GM19463 (cell line): ENCODE measurements at regions not wholly inside any gene's neighbourhood (a gene's known extent, or its start where the extent isn't known, plus 50 kb on each side); places are given as distances from the start of the nearest gene placed in this dataset.

Experiments used
- ATAC-seq: cut with Tn5 transposase; IDR thresholded peaks from one replicate; pipeline ENCODE4 v1.9.1; 2021; ENCODE audit warnings: mild to moderate bottlenecking, moderate library complexity; ENCODE audit not compliant: unreplicated experiment

DNA sequence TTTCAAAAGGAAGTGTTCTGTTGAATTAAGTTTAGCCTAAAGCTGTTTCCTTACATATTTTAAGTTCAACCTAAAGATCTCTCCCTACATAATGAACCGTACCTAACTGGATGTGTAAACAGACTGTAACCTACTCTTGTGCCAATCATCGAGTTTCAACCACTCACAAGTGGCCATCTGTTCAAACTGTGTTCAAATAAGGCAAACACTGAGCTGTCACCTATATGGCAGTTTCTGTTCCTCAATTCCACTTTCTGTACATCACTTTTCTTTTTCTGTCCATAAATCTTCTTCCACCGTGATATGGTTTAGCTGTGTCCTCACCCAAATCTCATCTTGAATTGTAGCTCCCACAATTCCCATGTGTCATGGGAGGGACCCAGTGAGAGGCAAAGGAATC lies 428.6 kb downstream of the HACE1 start:
- ATAC-seq = peak; percentile 51

DNA sequence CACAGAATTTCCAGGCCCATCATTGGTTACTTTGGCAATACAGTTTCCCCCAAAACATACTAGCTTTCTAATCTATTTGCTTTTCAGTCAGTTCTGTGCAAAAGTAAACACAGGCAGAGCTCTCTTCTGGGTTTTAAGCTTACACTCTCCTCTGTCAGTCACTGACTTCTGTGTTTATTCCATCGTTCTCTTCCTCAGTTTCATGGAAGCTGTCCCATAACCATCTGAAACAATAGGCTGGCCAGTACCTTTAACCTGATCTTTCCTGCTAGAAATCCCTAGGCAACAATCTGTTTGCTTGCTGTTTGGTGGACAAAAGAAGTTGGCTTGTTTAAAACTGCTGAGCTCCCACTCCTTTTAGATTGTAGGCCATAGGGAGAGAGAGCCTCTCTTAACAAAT lies 431.5 kb downstream of the HACE1 start:
- ATAC-seq = no peak

DNA sequence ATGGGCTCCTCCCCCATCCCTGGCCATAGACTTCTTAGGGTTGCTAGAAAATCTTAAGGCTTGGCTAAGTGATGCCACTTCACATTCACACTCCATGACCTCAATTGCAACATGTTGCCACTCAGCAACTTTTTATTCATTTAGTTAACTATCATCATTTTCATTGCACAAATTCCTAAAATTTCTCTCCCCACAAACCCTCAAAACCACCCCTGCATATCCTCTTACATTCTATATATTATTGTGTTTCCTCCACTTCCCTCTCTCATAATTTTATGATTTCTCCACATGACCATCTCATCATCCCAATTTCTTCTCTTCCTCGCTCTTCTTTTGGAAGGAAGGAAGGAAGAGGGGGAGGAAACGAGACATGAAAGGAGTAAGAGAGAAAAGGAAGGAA lies 436.0 kb downstream of the HACE1 start:
- ATAC-seq = no peak

DNA sequence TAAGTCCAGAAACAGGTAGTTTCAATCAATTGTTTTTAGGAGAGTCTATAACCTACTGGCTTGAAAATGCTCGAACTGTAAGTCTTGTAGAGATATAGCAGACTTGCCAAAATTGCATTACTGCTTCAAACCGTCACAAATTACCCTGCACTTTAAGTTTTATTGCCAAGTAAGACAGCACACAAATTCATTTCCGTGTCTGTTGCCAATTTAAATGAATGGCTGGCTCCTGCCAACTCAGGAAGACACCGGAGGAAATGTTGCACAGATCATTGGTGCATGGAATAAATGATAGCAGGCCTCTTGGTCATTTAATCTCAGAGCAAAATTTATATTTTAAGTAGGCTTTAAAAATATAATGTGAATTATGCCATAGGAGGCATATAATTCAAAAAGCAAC lies 438.1 kb downstream of the HACE1 start:
- no peak for ATAC-seq

DNA sequence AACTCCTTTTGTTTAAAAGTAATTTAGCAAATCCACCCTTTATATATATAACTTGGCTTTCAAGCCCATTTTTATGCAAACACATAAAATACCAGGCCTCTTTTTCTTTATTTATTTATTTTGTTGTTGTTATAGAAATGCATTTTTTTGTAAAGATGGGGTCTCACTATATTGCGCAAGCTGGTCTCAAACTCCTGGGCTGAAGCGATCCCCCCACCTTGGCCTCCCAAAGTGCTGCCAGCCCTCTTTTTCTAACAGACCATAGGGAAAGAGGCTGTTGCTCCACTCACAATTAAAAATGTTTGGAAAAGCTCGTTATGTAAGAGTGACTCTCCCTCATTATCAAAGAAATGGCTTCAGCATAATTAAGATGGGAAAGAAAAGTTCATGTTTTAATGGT lies 440.9 kb downstream of the HACE1 start:
- no peak for ATAC-seq

DNA sequence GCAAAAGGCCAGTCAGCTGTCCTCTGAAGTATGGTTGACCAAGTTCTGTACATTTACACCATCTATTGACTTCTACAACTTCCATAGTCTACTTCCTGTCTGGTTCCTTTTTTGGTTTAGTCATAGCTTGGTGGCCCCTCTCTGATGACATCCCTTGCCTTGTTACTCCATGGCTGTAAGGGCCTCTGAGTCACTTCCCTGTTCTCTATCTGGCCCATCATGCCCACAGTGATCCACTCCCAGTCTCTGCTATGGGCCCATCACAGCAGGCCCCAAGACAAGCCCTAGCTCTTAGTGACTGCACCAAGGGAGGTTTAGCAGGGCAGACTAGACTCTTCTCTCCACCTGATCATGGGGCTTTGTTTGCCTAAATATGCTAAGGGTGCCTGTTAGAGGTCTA lies 441.6 kb downstream of the HACE1 start:
- ATAC-seq = no peak

DNA sequence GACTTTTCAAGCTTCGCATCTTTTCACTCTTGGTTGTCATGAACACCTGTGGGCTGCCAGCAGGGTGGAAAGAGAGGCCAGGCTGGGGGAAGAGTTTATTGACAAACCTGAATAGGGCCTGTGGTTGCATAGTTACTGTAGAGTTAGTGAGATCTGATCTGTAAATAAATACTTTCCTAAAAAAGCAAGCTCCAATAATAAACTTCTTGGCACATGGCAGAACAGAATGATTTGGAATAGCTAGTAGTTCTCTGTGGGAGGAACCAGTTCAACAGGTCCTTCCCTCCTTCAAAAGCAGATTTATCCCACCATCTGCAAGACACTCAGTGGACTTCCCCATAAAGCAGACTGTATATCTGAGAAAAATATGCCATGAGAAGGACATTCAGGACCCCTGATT lies 445.0 kb downstream of the HACE1 start:
- ATAC-seq = no peak

DNA sequence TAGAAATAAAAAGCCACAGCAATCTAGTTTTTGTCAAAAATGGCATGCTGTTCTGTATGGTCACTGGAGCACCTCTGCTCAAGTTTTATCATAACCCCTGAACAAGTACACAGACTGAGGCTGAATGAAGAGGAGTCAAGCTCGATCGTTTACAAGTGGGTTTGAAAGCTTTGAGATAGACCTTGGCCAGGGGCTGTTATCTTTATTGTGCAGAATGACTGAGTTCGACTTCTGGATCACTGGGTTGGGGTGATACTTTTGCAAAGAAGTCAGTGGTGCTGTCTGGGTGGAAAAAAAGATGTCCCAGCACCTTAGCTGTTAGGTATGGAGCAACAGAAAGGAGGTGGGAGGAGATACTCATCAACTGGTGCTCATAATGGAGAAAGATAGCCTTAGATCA lies 446.0 kb downstream of the HACE1 start:
- no peak for ATAC-seq

DNA sequence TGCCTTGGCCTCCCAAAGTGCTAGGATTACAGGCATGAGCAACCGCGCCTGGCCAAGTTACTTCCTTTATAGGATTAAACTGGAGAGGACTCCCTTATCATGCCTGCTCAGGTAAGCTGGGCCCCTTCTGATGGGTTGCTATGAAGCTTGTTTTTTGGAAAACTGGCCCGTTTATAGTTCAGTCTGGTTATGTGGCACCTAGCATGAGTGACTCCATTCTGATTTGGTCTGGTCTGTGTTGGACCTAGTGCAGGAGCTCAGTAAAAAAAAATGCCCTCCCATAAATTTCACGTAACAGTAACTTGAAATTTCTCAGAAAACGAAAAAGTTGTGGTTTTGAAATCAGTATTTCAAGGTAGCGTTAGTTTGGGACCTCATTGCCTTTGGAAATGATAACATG lies 448.4 kb downstream of the HACE1 start:
- no peak for ATAC-seq

DNA sequence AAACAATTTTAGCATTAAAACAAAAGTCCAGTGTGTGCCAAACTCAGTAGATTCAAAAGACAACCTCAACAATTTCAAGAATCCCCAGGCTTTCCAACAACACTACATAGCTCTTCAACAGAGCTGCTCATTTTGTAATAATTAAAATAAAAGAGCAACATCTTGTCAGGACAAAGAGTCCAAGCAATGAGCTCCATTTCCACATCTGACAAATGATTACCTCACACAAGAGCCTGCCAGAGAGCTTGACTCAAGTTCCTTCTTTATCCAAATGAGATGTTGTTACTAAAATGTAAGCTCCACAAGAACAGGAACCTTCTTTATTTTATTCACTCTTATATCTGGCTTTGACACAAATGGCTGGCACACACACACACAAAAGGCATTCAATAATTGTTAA lies 449.8 kb downstream of the HACE1 start:
- ATAC-seq = no peak

DNA sequence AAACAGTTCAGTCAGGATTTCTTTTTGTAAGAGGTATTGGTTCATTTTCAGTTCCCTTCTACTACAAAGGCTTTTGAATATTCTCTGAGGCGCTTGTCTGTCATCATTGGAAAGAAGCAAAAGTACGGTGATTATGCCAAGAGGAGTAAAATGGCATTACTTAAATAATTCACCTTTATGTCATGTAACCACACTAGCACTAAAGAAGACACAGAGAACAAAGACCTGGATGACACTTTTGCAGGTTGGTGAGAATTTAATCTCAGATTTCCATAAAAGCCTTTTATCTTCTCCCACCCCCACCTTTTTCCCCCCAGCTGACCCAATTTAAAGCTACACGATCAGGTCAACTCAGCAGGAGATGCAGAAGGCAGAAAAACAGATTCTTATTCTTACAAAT lies 451.8 kb downstream of the HACE1 start:
- ATAC-seq = no peak

DNA sequence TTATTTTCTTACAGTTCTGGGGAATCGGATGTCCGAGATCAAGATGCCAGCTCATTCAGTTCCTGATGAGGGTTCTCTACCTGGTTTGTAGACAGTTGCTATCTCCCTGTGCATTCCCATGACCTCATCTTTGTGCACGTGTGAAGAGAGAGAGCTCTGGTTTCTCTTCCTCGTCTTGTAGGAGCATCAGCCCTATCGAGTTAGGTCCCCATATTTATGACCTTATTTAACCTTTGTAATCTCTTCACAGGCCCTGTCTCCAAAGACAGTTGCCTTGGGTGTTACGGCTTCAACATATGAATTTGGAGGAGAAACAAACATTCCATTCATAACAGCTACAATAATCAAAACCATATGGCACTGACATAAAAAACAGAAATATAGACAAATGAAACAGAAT lies 455.3 kb downstream of the HACE1 start:
- peak; percentile 46 for ATAC-seq

DNA sequence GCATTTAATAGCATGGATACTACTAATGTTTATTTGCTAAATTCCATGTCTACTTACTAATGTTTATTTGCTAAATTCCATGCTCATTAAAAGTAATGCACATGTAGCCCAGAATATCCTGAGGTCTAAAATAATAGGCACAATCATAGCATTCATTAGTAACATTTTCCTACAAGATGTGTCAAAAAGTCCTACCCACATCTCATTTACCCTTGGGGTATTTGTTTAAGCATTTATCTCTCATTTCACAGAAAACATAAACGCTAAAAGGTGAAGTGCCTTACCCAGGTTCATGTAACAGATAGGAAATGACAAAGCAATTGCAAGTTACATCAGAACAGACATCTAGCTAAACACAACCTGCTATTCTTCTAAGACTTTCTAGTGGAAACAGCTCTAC lies 457.1 kb downstream of the HACE1 start:
- no peak for ATAC-seq

DNA sequence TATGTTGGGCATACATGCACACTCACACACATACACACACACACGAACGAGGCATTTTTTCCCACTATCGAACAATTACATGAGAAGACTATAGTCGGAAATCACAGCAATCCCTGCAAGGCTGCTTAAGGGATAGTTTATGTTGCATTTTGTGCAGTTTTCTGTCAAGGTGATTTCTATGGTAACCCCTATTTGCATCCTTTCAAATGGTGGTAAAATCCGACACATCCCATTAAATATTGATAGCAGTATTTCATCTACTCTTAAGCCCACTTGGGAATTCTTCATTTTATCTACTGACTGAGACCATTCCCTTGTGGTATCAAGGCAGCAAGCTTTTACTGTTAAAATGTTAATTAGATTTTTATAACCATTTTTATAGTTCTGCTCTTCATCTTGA lies 457.8 kb downstream of the HACE1 start:
- no peak for ATAC-seq

DNA sequence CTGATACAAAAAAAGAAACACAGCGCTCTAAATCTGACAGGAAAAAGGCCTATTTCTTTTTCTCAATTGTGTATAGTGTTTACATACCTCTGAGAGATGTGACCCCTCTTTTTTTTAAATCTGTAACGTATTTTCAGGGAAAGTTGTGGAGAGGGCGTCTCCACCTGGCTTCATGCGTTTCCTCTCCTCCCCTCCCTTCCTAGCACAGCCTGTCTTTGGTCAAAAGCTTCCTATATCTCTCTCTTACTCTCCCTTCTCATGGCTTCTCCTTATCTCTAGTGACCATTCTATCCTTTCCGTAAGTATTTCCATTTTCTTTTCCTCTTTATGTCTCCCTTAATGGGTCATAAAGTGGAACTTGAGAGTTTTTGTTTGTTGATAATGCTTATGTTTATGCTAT lies 458.9 kb downstream of the HACE1 start:
- no peak for ATAC-seq

DNA sequence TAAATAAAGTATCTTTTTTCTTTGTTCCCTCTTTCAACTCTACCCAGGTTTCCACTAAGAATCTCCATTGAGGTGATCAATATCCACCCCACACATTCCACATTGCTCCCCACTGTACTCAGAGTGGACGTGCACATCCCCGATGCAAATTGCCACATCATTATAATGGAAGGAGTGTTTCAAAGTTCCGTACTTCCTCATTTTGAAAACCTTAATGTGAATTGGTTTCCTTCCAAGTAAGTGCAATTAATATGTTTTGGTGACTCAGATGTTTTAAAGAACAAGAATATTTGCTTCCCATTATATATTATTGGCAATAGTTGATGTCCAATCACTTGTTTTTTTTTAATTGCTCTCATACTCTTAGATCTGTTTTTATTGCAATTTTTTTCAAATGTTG lies 463.6 kb downstream of the HACE1 start:
- ATAC-seq = no peak

DNA sequence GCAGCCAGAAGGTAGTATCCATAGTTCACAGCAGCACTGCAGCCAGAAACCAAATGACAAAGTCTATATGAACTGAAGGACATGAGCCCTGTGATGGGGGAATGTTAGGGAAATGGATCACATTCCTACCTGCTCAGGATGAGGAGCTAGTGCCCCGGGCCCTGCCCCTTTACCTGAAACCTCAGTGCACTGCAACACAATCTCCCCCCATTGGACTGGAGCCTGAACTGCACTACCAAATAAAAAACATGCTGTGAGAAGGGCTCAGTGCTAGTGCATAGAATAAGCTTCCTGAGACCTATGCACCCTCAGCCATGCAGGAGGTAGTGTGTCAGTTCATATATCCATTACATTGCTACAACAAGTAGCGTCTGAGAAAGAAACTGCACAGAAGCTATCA lies 477.8 kb downstream of the HACE1 start:
- no peak for ATAC-seq

DNA sequence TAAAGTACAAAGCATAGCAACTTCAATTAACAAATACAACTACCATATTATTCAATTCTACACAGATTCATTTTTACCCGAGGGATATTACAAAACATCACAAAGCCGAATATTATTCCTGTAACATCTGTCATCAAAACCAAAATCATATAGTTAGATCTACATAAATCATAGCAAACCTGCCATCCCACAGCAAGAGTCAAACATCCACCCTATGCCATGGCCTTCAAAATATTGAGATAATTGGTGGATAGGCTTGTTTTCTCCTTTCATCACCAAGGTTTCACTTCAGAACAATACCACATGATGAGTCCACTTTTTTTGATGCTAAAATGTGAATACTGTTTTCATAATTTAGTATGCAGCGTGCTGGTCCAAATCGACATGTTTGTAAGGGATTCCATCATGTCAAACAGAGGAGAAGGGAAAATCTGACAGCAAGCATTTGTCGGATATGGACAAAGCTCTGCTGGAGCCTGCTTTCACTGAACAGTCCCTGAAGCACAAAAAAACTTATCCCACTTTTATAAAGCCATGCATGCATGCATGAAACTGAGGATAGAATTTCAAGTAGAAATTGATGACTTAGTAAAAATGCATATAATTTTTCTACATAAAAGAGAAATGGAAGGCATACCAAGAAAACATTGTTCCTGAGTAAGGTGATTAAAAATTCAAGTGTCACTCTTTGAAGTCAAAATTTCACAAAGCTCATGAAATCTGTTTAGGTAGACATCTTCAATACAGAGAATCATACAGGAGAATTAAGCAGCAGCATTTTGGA lies 494.1 kb downstream of the HACE1 start:
- ATAC-seq = no peak

DNA sequence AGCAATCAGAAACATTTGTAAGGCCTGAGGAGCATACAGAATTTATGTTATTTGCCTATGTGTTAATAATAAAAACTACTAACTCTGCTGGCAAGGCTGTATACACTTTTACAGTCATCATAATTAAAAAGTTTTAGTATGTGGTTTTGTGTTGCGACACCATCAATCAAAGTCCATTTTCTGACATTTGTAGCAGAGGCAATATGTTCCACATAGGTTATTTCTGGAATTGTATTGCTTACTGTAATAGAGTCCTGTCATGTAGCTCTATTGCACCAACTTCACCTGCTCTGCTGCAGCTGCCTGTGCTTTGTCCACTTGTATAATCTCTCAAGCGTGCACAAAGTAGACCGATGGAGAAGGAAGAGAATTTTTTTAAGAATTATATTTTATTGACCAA lies 501.8 kb downstream of the HACE1 start:
- ATAC-seq = no peak

DNA sequence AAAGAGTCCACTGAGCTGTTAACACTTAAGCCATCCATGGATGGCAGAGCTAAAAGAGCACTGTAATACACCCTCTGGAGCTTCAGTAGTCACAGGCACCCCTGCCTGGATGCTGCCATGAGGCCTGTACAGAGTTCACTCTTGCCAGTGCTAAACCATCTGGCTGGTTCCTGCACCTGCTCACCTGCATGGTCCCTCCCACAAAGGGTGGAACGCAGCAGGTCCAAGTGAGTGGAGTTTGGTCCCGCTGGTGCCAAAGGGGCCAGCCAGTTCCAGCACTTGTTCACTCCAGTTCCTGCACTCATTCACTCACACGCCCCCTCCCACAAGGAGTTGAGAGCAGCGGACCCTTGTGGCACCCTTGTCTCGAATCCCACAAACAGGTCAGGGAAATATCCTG lies 503.5 kb downstream of the HACE1 start:
- ATAC-seq = no peak

DNA sequence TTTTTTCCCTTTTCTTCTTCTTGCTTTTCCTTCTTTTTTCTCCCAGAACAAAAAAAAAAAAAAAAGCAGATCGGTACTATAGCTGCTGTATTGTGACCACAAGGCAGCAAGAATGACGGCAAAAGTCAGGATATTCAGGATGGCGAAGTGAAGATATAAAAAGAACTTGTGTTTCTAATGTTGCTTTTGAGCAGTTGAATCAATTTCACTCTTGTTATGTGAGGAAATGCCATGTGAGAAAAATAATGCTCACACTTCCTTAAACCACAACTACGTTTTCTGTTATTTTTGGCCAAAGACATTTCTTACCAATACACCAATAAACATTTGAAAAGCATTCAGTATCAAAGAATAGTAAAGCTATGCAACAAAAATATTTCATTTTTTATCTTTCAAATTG lies 510.5 kb downstream of the HACE1 start:
- no peak for ATAC-seq

DNA sequence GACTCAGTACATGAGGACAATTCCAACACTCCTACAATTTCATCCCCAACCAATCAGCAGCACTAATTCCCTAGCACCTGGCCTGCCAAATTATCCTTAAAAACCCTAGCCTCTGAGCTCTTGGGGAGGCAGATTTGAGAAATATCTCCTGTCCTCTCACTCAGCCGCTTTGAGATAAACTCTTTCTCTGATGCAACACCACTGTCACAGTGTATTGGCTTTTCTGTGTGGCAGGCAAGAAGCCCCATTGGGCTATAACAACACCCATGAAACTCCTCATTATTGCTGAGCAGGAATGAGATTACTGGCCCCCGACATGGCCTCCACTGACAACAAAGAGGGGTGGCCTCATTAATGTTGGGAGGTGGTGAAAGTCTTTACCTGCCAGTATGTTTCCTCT lies 515.5 kb downstream of the HACE1 start:
- no peak for ATAC-seq

DNA sequence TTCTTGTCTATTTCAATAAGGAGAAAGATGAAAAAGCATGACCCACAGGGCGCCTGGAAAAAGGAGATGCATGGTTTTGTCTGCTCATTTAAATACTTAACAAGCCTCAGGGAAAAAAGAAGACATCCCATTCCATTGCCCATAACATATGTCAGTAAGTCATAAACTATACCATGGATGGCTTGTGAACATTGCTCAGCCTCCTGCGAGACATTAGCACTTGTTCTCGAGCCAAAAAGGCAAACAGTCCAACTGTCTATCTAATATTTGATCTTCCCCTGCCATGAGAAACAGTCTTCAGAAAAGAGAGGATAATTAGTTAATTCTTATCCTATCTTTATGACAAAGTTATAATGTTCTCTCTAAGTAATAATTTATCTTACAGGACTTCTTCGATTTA lies 527.4 kb downstream of the HACE1 start:
- no peak for ATAC-seq
